CD4-positive, CD25-positive, alpha-beta regulatory T cell (primary cell): ENCODE measurements at regions not wholly inside any gene's neighbourhood (a gene's known extent, or its start where the extent isn't known, plus 50 kb on each side); places are given as distances from the start of the nearest gene placed in this dataset.

Experiments
- ATAC-seq, 2 donors: fragments of 150-1000 bp; cut with Tn5 transposase; one replicate each; pipeline ENCODE4 v1.10.0; 2021; ENCODE audit warnings: low read depth in 2 of 2, moderate number of reproducible peaks in 2 of 2, moderate library complexity in 1 of 2
- DNase-seq, 3 donors: peaks; one replicate each; pipeline versions ENCODE4 v3.0.0 to v3.0.0-alpha.2; 2012 to 2022; ENCODE audit warnings: mixed read lengths in 1 of 3
- H3K27ac ChIP-seq: one replicate; pipeline ENCODE4 v1.7.0; 2013; ENCODE audit warnings: mild to moderate bottlenecking, low read length; ENCODE audit not compliant: insufficient read depth, poor library complexity, severe bottlenecking
- H3K27me3 ChIP-seq: one replicate; pipeline ENCODE4 v1.7.0; 2013; ENCODE audit warnings: low read length; ENCODE audit not compliant: control insufficient read depth, insufficient read depth
- H3K36me3 ChIP-seq: one replicate; pipeline ENCODE4 v1.7.0; 2013; ENCODE audit warnings: mild to moderate bottlenecking, low read length, moderate library complexity; ENCODE audit not compliant: control insufficient read depth, insufficient read depth
- H3K4me1 ChIP-seq: 2 replicates; pipeline ENCODE4 v1.7.0; 2013; ENCODE audit warnings: mild to moderate bottlenecking, low read length; ENCODE audit not compliant: insufficient read depth, control insufficient read depth, poor library complexity, severe bottlenecking
- H3K4me3 ChIP-seq: one replicate; pipeline ENCODE4 v1.7.0; 2013; ENCODE audit warnings: low read depth, mild to moderate bottlenecking, low read length, moderate library complexity
- H3K9me3 ChIP-seq, 2 experiments: 1 replicate in 1 of 2; 2 replicates in 1 of 2; pipeline ENCODE4 v1.7.0; 2013; ENCODE audit warnings: low read length in 2 of 2, mild to moderate bottlenecking in 1 of 2, moderate library complexity in 1 of 2; ENCODE audit not compliant: control insufficient read depth in 2 of 2
- H3K27ac Mint-ChIP-seq, 3 donors: one replicate each; pipeline ENCODE4 v1.8.0; 2020 to 2022; ENCODE audit warnings: mild to moderate bottlenecking in 3 of 3, mixed read lengths in 3 of 3, moderate library complexity in 2 of 3
- H3K27me3 Mint-ChIP-seq: one replicate; pipeline ENCODE4 v1.8.0; 2022; ENCODE audit warnings: mild to moderate bottlenecking, mixed read lengths
- H3K36me3 Mint-ChIP-seq: one replicate; pipeline ENCODE4 v1.8.0; 2020; ENCODE audit warnings: mixed read lengths
- H3K4me1 Mint-ChIP-seq, 4 donors: one replicate each; pipeline ENCODE4 v1.8.0; 2020 to 2022; ENCODE audit warnings: mixed read lengths in 4 of 4, mild to moderate bottlenecking in 1 of 4
- H3K4me3 Mint-ChIP-seq, 4 donors: one replicate each; pipeline ENCODE4 v1.8.0; 2020 to 2022; ENCODE audit warnings: mild to moderate bottlenecking in 4 of 4, mixed read lengths in 4 of 4, moderate library complexity in 3 of 4
- H3K9me3 Mint-ChIP-seq, 7 donors: one replicate each; pipeline ENCODE4 v1.8.0; 2020 to 2022; ENCODE audit warnings: mixed read lengths in 7 of 7, mild to moderate bottlenecking in 3 of 7, moderate library complexity in 2 of 7

DNA sequence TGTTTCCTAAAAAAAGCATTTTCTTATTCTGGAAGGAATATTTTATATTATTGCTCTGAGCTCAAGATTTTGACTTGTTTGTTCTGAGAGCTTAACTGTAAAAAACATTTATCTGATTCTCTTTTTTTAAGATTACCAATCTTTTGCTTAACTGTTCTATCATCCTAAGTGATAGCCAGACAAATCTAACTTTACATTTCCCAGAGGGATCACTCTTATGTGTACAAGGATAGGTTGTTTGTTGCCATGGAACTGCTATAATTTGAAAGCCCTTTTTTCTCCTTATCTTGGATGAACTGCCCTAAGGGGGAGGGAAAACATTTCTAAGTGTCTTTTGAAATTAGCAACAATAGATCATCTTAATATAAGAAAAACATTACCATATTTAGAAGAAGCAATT is 494.7 kb downstream of the TRAM1L1 start:
- H3K36me3 ChIP-seq, result no peaks in the 10 kb centered on the region
- Mint-ChIP-seq H3K9me3 (peaks cover 0 to 7% (median 4%) of the 10 kb centered on the region in 7 donors), H3K27ac (no peak overlapping the region), H3K4me1 (no peaks in the 10 kb centered on the region), H3K36me3 (no peaks in the 10 kb centered on the region), H3K27me3 (no peaks in the 10 kb centered on the region), H3K4me3 (no peak overlapping the region)
- no peak for DNase-seq
- no peak overlapping the region for H3K27ac ChIP-seq
- no peaks in the 10 kb centered on the region for H3K9me3 ChIP-seq
- no peaks in the 10 kb centered on the region for H3K27me3 ChIP-seq
- no peak overlapping the region for H3K4me3 ChIP-seq
- ATAC-seq, result no peak
- H3K4me1 ChIP-seq, result no peaks in the 10 kb centered on the region

DNA sequence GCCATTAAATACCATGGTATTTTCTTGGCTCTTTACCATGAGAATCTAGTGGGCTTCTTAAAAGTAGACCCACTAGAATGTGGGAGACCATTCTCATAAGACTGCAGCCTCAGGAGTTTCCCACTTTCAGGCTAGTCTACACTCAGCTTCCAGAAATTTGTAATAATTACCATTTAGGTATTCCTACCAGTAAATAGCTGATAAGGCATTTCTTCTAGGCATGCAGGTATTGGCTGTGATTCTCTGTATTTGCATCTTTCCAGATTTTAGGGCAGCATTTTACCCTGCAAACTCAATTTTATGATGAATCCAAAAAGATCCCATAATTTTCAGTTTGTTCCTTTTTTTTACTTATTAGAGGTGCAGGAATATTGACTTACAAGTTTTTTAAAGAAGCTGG is 496.6 kb downstream of the TRAM1L1 start:
- Mint-ChIP-seq H3K27me3 (no peaks in the 10 kb centered on the region), H3K4me3 (no peak overlapping the region), H3K27ac (no peak overlapping the region), H3K9me3 (peaks cover 0 to 6% (median 4%) of the 10 kb centered on the region in 7 donors), H3K4me1 (no peaks in the 10 kb centered on the region), H3K36me3 (no peaks in the 10 kb centered on the region)
- Histone ChIP-seq H3K27ac (no peak overlapping the region), H3K36me3 (no peaks in the 10 kb centered on the region), H3K9me3 (no peaks in the 10 kb centered on the region), H3K27me3 (no peaks in the 10 kb centered on the region), H3K4me1 (no peaks in the 10 kb centered on the region), H3K4me3 (no peak overlapping the region)
- no peak for DNase-seq
- no peak for ATAC-seq

GRCh38 chr4:116585246-116585645 is 500.1 kb downstream of the TRAM1L1 start:
- no peaks in the 10 kb centered on the region for H3K4me1 ChIP-seq
- Mint-ChIP-seq H3K4me1 (no peaks in the 10 kb centered on the region), H3K4me3 (no peak overlapping the region), H3K27ac (no peak overlapping the region), H3K27me3 (no peaks in the 10 kb centered on the region), H3K9me3 (peaks cover 0 to 5% (median 2%) of the 10 kb centered on the region in 7 donors), H3K36me3 (no peaks in the 10 kb centered on the region)
- no peak overlapping the region for H3K27ac ChIP-seq
- DNase-seq (no peak), ATAC-seq (no peak)
- no peak overlapping the region for H3K4me3 ChIP-seq
- H3K36me3 ChIP-seq, result no peaks in the 10 kb centered on the region
- no peaks in the 10 kb centered on the region for H3K27me3 ChIP-seq
- no peaks in the 10 kb centered on the region for H3K9me3 ChIP-seq

DNA sequence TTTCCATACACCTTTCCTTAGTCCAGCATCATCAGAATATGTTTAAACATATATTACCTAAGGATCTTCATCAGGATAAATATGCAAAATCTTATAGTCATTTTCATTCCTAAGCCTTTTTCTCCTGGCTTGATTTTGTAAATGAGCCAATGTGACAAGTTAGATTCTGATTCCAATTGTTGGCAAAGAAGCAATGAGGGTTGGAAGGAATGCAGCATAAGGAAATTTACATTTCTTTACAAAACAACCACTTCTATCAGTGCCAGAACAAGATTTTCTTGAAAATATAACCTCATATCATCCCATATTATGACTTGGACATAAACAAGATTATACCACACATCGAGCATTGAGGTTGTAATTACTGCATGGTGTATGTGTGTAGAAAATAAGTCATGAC is 508.1 kb downstream of the TRAM1L1 start:
- H3K27ac Mint-ChIP-seq, result no peak overlapping the region
- H3K4me3 Mint-ChIP-seq, result no peak overlapping the region
- no peaks in the 10 kb centered on the region for H3K4me1 Mint-ChIP-seq
- no peak for ATAC-seq
- no peaks in the 10 kb centered on the region for H3K36me3 Mint-ChIP-seq
- H3K9me3 Mint-ChIP-seq, result peaks cover 1 to 13% (median 9%) of the 10 kb centered on the region in 7 donors
- no peaks in the 10 kb centered on the region for H3K27me3 ChIP-seq
- no peaks in the 10 kb centered on the region for H3K4me1 ChIP-seq
- H3K36me3 ChIP-seq, result no peaks in the 10 kb centered on the region
- H3K27ac ChIP-seq, result no peak overlapping the region
- H3K27me3 Mint-ChIP-seq, result no peaks in the 10 kb centered on the region
- DNase-seq, result no peak
- H3K9me3 ChIP-seq, result peaks cover 0 to 5% of the 10 kb centered on the region in 2 experiments
- H3K4me3 ChIP-seq, result no peak overlapping the region

- Mint-ChIP-seq H3K4me3 (no peak overlapping the region), H3K27ac (no peak overlapping the region), H3K4me1 (no peaks in the 10 kb centered on the region), H3K9me3 (peaks cover 7 to 26% (median 13%) of the 10 kb centered on the region in 7 donors), H3K27me3 (no peaks in the 10 kb centered on the region), H3K36me3 (no peaks in the 10 kb centered on the region)
- Histone ChIP-seq H3K27ac (no peak overlapping the region), H3K36me3 (no peaks in the 10 kb centered on the region), H3K4me3 (no peak overlapping the region), H3K9me3 (peaks cover 0 to 5% of the 10 kb centered on the region in 2 experiments), H3K4me1 (no peaks in the 10 kb centered on the region), H3K27me3 (no peaks in the 10 kb centered on the region)
- DNase-seq (no peak), ATAC-seq (no peak)
These were observed 511.8 kb downstream of the TRAM1L1 start for GRCh38 chr4:116573540-116573939.

GRCh38 chr4:116561768-116562167 is 523.6 kb downstream of the TRAM1L1 start:
- Mint-ChIP-seq H3K27ac (no peak overlapping the region), H3K36me3 (no peaks in the 10 kb centered on the region), H3K4me3 (no peak overlapping the region), H3K27me3 (no peaks in the 10 kb centered on the region), H3K4me1 (no peaks in the 10 kb centered on the region), H3K9me3 (peaks cover 4 to 30% (median 7%) of the 10 kb centered on the region in 7 donors)
- ATAC-seq, result no peak
- Histone ChIP-seq H3K27me3 (no peaks in the 10 kb centered on the region), H3K27ac (no peak overlapping the region), H3K36me3 (no peaks in the 10 kb centered on the region), H3K4me1 (no peaks in the 10 kb centered on the region), H3K9me3 (peaks cover 3 to 9% of the 10 kb centered on the region in 2 experiments), H3K4me3 (no peak overlapping the region)
- no peak for DNase-seq

- Mint-ChIP-seq H3K4me3 (no peak overlapping the region), H3K27ac (no peak overlapping the region), H3K36me3 (no peaks in the 10 kb centered on the region), H3K27me3 (no peaks in the 10 kb centered on the region), H3K4me1 (no peaks in the 10 kb centered on the region), H3K9me3 (peaks cover 2 to 17% (median 6%) of the 10 kb centered on the region in 7 donors)
- H3K9me3 ChIP-seq, result no peaks in the 10 kb centered on the region
- H3K4me1 ChIP-seq, result no peaks in the 10 kb centered on the region
- H3K27me3 ChIP-seq, result no peaks in the 10 kb centered on the region
- H3K36me3 ChIP-seq, result no peaks in the 10 kb centered on the region
- DNase-seq (no peak), ATAC-seq (no peak)
- H3K4me3 ChIP-seq, result no peak overlapping the region
- no peak overlapping the region for H3K27ac ChIP-seq
These were observed 533.6 kb downstream of the TRAM1L1 start for GRCh38 chr4:116551806-116552205.

GRCh38 chr4:116547632-116548031 is 537.7 kb downstream of the TRAM1L1 start:
- Histone ChIP-seq H3K4me1 (no peaks in the 10 kb centered on the region), H3K9me3 (peaks cover 0 to 3% of the 10 kb centered on the region in 2 experiments), H3K27me3 (no peaks in the 10 kb centered on the region), H3K27ac (no peak overlapping the region), H3K4me3 (no peak overlapping the region), H3K36me3 (no peaks in the 10 kb centered on the region)
- Mint-ChIP-seq H3K4me3 (no peak overlapping the region), H3K9me3 (peaks cover 1 to 11% (median 5%) of the 10 kb centered on the region in 7 donors), H3K27me3 (no peaks in the 10 kb centered on the region), H3K4me1 (no peaks in the 10 kb centered on the region), H3K36me3 (no peaks in the 10 kb centered on the region), H3K27ac (no peak overlapping the region)
- no peak for ATAC-seq
- no peak for DNase-seq
